Suprapubic skin (tissue), 4 donors: ENCODE measurements at regions not wholly inside any gene's neighbourhood (a gene's known extent, or its start where the extent isn't known, plus 50 kb on each side); places are given as distances from the start of the nearest gene placed in this dataset.

Source experiments
- CTCF ChIP-seq, 2 donors: fragments of 200-600 bp in 1 of 2; fragments of 450-650 bp in 1 of 2; sonication (generic) in 1 of 2; IDR thresholded peaks; one replicate each; pipeline ENCODE4 v1.5.1; 2016 to 2019; ENCODE audit warnings: antibody characterized with exemption in 2 of 2, mild to moderate bottlenecking in 1 of 2, moderate library complexity in 1 of 2
- EP300 ChIP-seq: sonication (generic); formaldehyde crosslinking; IDR thresholded peaks from one replicate; pipeline ENCODE4 v1.6.1; 2017; ENCODE audit warnings: antibody characterized with exemption
- POLR2A ChIP-seq, 2 donors: fragments of 450-650 bp; IDR thresholded peaks; one replicate each; pipeline ENCODE4 v1.6.1; 2017; ENCODE audit warnings: antibody characterized with exemption in 2 of 2, mild to moderate bottlenecking in 2 of 2, moderate library complexity in 2 of 2
- POLR2AphosphoS5 ChIP-seq, 3 donors: sonication (generic); formaldehyde crosslinking; IDR thresholded peaks; one replicate each; pipeline ENCODE4 v1.6.1; 2017; ENCODE audit warnings: antibody characterized with exemption in 3 of 3

- TF ChIP-seq POLR2A (IDR thresholded peaks at IDR 0.05) (no peak), POLR2AphosphoS5 (IDR thresholded peaks at IDR 0.05) (no peak), EP300 (no peak), CTCF (IDR thresholded peaks at IDR 0.05) (no peak)
Observed at GRCh38 chr11:130625578-130626306, 177.3 kb downstream of the ADAMTS15 start.
